Activated naive CD8-positive, alpha-beta T cell treated with anti-CD3 and anti-CD28 coated beads for 36 hours (primary cell): ENCODE measurements at regions not wholly inside any gene's neighbourhood (a gene's known extent, or its start where the extent isn't known, plus 50 kb on each side); places are given as distances from the start of the nearest gene placed in this dataset.

ENCODE experiments used
- DNase-seq: peaks from one replicate; pipeline ENCODE4 v3.0.0; 2021
- H3K27ac Mint-ChIP-seq: one replicate; pipeline ENCODE4 v1.8.0; 2022; ENCODE audit warnings: mild to moderate bottlenecking, moderate library complexity, mixed read lengths
- H3K27me3 Mint-ChIP-seq: one replicate; pipeline ENCODE4 v1.8.0; 2022; ENCODE audit warnings: mild to moderate bottlenecking, mixed read lengths
- H3K36me3 Mint-ChIP-seq: one replicate; pipeline ENCODE4 v1.8.0; 2021; ENCODE audit warnings: mild to moderate bottlenecking, mixed read lengths
- H3K4me1 Mint-ChIP-seq: one replicate; pipeline ENCODE4 v1.8.0; 2021; ENCODE audit warnings: mixed read lengths
- H3K4me3 Mint-ChIP-seq: one replicate; pipeline ENCODE4 v1.8.0; 2022; ENCODE audit warnings: mild to moderate bottlenecking, moderate library complexity, mixed read lengths
- H3K9me3 Mint-ChIP-seq: one replicate; pipeline ENCODE4 v1.8.0; 2022; ENCODE audit warnings: mixed read lengths

DNA sequence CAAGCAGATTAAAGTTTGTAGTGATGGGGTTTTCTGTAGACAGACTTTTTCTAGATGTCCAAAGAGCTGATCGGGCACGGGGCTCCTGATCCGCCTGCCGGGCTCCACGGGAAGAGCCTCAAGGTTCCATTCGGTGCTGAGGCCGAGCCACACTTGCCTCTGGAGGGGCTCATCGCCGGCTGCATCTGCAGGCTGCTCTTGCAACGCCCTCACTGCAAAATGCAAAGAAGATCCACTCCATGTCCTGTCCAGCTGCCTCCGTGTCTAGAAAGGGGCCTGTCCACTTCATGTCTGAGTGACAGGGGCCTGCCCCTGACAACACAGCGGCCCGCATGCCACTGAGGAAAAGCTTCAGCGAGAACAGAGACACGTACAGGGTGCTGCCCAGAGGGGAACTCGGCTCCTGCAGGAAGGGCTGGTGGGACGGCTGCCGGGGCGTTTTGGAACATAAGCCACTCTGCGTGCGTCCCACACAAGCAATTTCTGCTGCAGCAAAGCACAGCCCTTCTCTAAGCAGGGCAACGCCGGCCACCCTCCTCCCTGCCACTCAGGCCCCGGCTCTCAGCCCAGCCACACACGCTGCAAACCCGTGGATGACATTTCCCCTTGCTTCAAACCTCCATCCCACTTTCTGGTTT is 53.6 kb upstream of the CTDP1 start:
- H3K36me3 Mint-ChIP-seq = no peaks in the 10 kb centered on the region
- no peak for DNase-seq
- peaks cover 5% of the 10 kb centered on the region for H3K4me1 Mint-ChIP-seq
- H3K27ac Mint-ChIP-seq = no peak overlapping the region
- no peak overlapping the region for H3K4me3 Mint-ChIP-seq
- peaks cover 3% of the 10 kb centered on the region for H3K9me3 Mint-ChIP-seq
- H3K27me3 Mint-ChIP-seq = peaks cover 18% of the 10 kb centered on the region

DNA sequence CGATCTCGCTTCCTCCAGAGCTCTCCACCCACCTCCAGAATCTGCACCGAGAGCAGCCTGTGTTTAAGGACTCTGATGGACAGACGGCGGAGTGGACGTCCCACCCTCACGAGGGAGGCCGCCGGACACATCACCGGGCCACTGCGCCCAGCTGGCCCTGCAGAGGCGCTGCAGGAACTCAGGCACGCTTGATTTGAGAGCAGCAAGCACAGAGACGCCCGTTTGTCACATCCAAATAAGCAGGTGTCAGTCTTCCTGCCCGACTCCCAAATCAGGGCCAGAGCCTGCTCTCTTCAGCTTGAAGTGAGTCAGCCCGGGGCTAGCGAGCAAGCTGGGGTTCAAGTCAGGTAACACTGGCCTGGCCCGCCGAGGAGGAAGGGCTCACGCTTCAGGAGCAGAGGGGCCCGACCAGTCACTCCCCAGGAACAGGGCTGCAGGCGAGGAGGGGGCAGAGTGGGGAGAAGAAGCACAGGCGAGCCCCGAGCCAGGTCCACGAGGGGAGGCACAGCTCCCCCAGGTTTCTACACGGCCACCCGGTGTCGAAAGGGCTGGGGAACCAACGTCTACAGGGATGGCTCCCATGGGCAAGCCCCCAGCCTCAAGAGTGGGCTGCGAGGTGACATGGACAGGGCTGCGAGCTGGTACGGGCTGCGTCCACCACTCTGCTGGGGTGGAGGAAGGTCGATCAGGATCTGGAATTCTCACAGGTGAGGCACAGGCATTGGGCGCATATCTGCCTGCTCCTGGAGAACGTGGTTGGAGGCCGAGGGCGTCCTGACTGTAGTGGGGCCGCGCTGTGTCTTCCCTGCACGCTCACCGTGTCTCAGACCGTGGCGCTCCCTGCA is 52.5 kb upstream of the CTDP1 start:
- H3K27me3 Mint-ChIP-seq = peaks cover 18% of the 10 kb centered on the region
- no peaks in the 10 kb centered on the region for H3K36me3 Mint-ChIP-seq
- H3K4me3 Mint-ChIP-seq = no peak overlapping the region
- DNase-seq = no peak
- peaks cover 3% of the 10 kb centered on the region for H3K9me3 Mint-ChIP-seq
- no peak overlapping the region for H3K27ac Mint-ChIP-seq
- H3K4me1 Mint-ChIP-seq = peaks cover 9% of the 10 kb centered on the region

DNA sequence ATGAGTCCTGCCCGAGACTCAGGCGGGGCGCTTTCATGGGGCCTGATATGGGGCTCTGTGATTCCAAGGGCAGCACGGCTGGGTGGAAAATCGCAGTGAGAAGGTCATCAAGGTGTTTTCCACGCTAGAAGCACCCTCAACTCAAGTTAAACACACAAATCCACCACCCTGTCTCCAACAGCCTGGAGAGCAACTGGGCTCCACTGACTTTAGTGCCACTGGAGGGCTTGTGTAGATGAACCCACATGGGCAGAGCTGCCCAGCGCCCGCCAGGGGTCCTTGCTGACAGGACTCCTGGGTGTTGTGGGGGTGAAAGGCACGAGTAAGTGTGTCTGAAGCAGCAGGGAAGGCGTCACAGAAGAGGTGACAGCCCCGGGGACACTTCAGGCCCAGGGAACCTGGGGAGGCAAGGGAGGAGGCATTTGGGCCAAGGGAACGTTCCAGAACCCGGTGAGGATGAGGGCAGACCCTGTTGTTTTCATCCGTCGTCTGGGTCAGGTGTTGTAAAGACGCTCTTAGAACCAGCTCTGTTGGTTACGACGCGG is 51.8 kb upstream of the CTDP1 start:
- Mint-ChIP-seq H3K36me3 (no peaks in the 10 kb centered on the region), H3K9me3 (peaks cover 3% of the 10 kb centered on the region), H3K4me1 (peaks cover 11% of the 10 kb centered on the region), H3K4me3 (no peak overlapping the region), H3K27ac (no peak overlapping the region), H3K27me3 (peaks cover 18% of the 10 kb centered on the region)
- no peak for DNase-seq

DNA sequence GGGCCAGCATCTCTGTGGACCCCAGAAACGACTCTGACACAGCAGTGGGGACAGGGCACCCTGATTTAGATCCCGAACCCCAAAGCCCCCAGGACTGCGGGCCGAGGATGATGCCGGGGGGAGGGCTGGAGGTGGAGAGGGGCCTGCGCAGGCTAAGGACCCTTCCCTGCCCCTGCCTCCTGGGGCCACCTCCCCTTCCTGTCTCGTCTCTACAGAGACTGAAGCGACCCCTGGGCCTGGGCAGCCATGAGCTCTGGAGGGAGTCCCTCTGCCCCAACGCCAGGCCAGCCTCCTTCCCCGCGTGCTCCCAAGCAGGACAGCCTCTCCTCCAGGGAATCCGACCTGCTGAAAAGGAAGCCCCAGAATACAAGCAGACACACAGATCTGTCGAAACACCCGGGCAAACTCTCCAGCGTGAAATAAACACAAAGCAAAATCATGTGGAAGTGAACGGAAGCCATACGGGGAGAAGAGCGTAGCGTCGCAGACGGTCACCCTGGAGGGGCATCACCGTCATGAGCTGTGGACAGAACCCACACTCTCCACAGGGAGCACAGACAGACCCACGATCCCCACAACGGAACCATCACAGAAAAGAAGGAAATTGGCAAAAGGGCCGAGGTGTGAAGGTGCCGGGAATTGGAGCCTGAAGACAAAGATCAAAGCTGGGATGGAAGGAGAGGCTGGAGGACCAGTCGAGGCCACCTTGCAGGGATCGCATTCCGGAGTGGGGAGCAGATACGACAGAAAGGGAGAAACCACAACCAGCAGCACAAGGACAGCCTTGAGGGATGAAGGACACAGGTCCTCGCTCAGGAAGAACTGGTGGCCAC is 51.0 kb upstream of the CTDP1 start:
- H3K9me3 Mint-ChIP-seq = peaks cover 6% of the 10 kb centered on the region
- no peak for DNase-seq
- H3K27ac Mint-ChIP-seq = no peak overlapping the region
- peaks cover 11% of the 10 kb centered on the region for H3K4me1 Mint-ChIP-seq
- peaks cover 18% of the 10 kb centered on the region for H3K27me3 Mint-ChIP-seq
- H3K4me3 Mint-ChIP-seq = no peak overlapping the region
- H3K36me3 Mint-ChIP-seq = no peaks in the 10 kb centered on the region

DNA sequence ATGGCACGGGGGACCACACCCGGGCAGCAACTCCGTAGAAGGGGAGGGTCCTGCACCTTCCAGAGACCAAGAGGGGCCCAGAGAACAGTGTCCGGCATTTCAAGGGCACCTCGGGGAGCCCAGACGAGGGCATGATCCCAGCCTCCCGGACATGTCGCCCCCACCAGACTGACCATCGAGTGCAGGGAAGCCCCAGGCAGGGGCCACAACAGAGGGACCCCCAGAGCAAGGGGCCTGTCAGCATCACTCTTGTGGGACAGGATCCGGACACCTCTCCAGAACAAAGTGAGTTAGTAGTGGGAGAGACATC is 50.4 kb upstream of the CTDP1 start:
- Mint-ChIP-seq H3K4me3 (no peak overlapping the region), H3K27me3 (peaks cover 12% of the 10 kb centered on the region), H3K27ac (no peak overlapping the region), H3K4me1 (peaks cover 11% of the 10 kb centered on the region), H3K36me3 (no peaks in the 10 kb centered on the region), H3K9me3 (peaks cover 7% of the 10 kb centered on the region)
- no peak for DNase-seq

DNA sequence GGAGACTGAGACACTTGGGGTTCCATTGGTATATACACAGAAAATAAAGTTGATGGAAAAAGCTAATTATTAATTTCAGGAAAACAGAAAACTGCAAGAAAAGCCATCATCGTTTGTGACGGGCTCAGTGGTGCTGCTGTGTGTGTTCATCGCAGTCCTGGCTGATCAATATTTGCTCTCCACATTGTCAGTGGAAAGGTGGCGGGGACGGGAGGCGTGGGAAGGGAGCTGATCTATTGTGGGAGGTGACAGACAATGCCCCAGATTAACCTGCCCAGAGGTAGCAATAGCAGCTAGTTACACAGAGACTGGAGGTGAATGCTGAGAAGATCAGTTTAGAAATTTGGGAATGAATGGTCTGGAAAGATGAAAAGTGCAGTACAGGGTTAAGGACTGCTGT is 50.0 kb upstream of the CTDP1 start:
- H3K36me3 Mint-ChIP-seq = no peaks in the 10 kb centered on the region
- H3K4me1 Mint-ChIP-seq = peaks cover 8% of the 10 kb centered on the region
- DNase-seq = no peak
- H3K4me3 Mint-ChIP-seq = no peak overlapping the region
- H3K27ac Mint-ChIP-seq = no peak overlapping the region
- H3K27me3 Mint-ChIP-seq = peaks cover 9% of the 10 kb centered on the region
- peaks cover 7% of the 10 kb centered on the region for H3K9me3 Mint-ChIP-seq
